Activated naive CD4-positive, alpha-beta T cell treated with anti-CD3 and anti-CD28 coated beads, Interleukin-2, amount 10 ng/mL, durations not matched to agents 7 days and 5 days (primary cell): ENCODE measurements at regions not wholly inside any gene's neighbourhood (a gene's known extent, or its start where the extent isn't known, plus 50 kb on each side); places are given as distances from the start of the nearest gene placed in this dataset.
A peak's percentile ranks its signal among the peaks of the same experiment; 100 is the strongest.
"Not testable (repeated sequence)": the region's sequence is repeated elsewhere in the genome, so short reads cannot be mapped to it uniquely, and the experiment has no call there.

Experiments
- CTCF ChIA-PET: fragments of 350-600 bp; sonication (Branson Sonifier 250); formaldehyde crosslinking; loops from one replicate; lab custom pipeline; 2021; ENCODE audit warnings: antibody characterized with exemption; lab: Charles Lee
- DNase-seq: peaks from one replicate; pipeline ENCODE4 v3.0.0-alpha.2; 2020
- H3K27ac Mint-ChIP-seq: one replicate; pipeline ENCODE4 v1.8.0; 2021; ENCODE audit warnings: mild to moderate bottlenecking, moderate library complexity, mixed read lengths
- H3K27me3 Mint-ChIP-seq: one replicate; pipeline ENCODE4 v1.8.0; 2021; ENCODE audit warnings: mild to moderate bottlenecking, mixed read lengths
- H3K36me3 Mint-ChIP-seq: one replicate; pipeline ENCODE4 v1.8.0; 2021; ENCODE audit warnings: mixed read lengths
- H3K4me1 Mint-ChIP-seq: one replicate; pipeline ENCODE4 v1.8.0; 2021; ENCODE audit warnings: mixed read lengths
- H3K4me3 Mint-ChIP-seq: one replicate; pipeline ENCODE4 v1.8.0; 2021; ENCODE audit warnings: mild to moderate bottlenecking, moderate library complexity, mixed read lengths
- H3K9me3 Mint-ChIP-seq: one replicate; pipeline ENCODE4 v1.8.0; 2021; ENCODE audit warnings: mixed read lengths

GRCh38 chr5:56648460-56649034, 166.8 kb upstream of the MAP3K1 start:
- Mint-ChIP-seq H3K27ac (no peak overlapping the region), H3K4me3 (no peak overlapping the region), H3K27me3 (peaks cover 20% of the 10 kb centered on the region), H3K36me3 (peaks cover 17% of the 10 kb centered on the region), H3K4me1 (peaks cover 38% of the 10 kb centered on the region), H3K9me3 (peaks cover 3% of the 10 kb centered on the region)
- CTCF ChIA-PET, result no interaction called here
- no peak for DNase-seq

GRCh38 chr5:56647099-56647850, 168.1 kb upstream of the MAP3K1 start:
- Mint-ChIP-seq H3K9me3 (peaks cover 3% of the 10 kb centered on the region), H3K4me1 (peaks cover 38% of the 10 kb centered on the region), H3K36me3 (peaks cover 13% of the 10 kb centered on the region), H3K4me3 (no peak overlapping the region), H3K27me3 (peaks cover 17% of the 10 kb centered on the region), H3K27ac (no peak overlapping the region)
- CTCF ChIA-PET, result no interaction called here
- no peak for DNase-seq

GRCh38 chr5:56641635-56642260, 173.6 kb upstream of the MAP3K1 start:
- CTCF ChIA-PET, result no interaction called here
- peaks cover 24% of the 10 kb centered on the region for H3K27me3 Mint-ChIP-seq
- H3K9me3 Mint-ChIP-seq, result peaks cover 3% of the 10 kb centered on the region
- no peak overlapping the region for H3K4me3 Mint-ChIP-seq
- H3K36me3 Mint-ChIP-seq, result peaks cover 14% of the 10 kb centered on the region
- H3K4me1 Mint-ChIP-seq, result peaks cover 12% of the 10 kb centered on the region
- no peak overlapping the region for H3K27ac Mint-ChIP-seq
- no peak for DNase-seq

- CTCF ChIA-PET, result no interaction called here
- H3K9me3 Mint-ChIP-seq, result no peaks in the 10 kb centered on the region
- DNase-seq, result no peak
These were observed 174.5 kb upstream of the MAP3K1 start for GRCh38 chr5:56640763-56641406.

GRCh38 chr5:56639476-56639875, 175.9 kb upstream of the MAP3K1 start:
- peaks cover 9% of the 10 kb centered on the region for H3K36me3 Mint-ChIP-seq
- H3K9me3 Mint-ChIP-seq, result no peaks in the 10 kb centered on the region
- peaks cover 6% of the 10 kb centered on the region for H3K4me1 Mint-ChIP-seq
- no peak overlapping the region for H3K27ac Mint-ChIP-seq
- CTCF ChIA-PET, result no interaction called here
- H3K4me3 Mint-ChIP-seq, result no peak overlapping the region
- no peak for DNase-seq
- peaks cover 24% of the 10 kb centered on the region for H3K27me3 Mint-ChIP-seq

More at GRCh38 chr5:56640763-56641406, 174.5 kb upstream of the MAP3K1 start:
- Mint-ChIP-seq H3K4me3 (no peak overlapping the region), H3K4me1 (peaks cover 9% of the 10 kb centered on the region), H3K27ac (peak overlapping the region; percentile 60), H3K36me3 (peaks cover 12% of the 10 kb centered on the region), H3K27me3 (peaks cover 24% of the 10 kb centered on the region)

GRCh38 chr5:56638768-56639238, 176.5 kb upstream of the MAP3K1 start:
- no peaks in the 10 kb centered on the region for H3K9me3 Mint-ChIP-seq
- CTCF ChIA-PET, result no interaction called here
- H3K4me3 Mint-ChIP-seq, result no peak overlapping the region
- H3K27me3 Mint-ChIP-seq, result peaks cover 29% of the 10 kb centered on the region
- DNase-seq, result no peak
- H3K27ac Mint-ChIP-seq, result no peak overlapping the region
- peaks cover 9% of the 10 kb centered on the region for H3K36me3 Mint-ChIP-seq
- H3K4me1 Mint-ChIP-seq, result peaks cover 6% of the 10 kb centered on the region

- peaks cover 6% of the 10 kb centered on the region for H3K4me1 Mint-ChIP-seq
- H3K27ac Mint-ChIP-seq, result no peak overlapping the region
- no peaks in the 10 kb centered on the region for H3K9me3 Mint-ChIP-seq
- CTCF ChIA-PET, result no interaction called here
- H3K27me3 Mint-ChIP-seq, result peaks cover 29% of the 10 kb centered on the region
- no peak for DNase-seq
- H3K36me3 Mint-ChIP-seq, result peaks cover 9% of the 10 kb centered on the region
- no peak overlapping the region for H3K4me3 Mint-ChIP-seq
These were observed 177.2 kb upstream of the MAP3K1 start for GRCh38 chr5:56638061-56638621.

GRCh38 chr5:56637321-56637920, 177.9 kb upstream of the MAP3K1 start:
- CTCF ChIA-PET, result no interaction called here
- H3K36me3 Mint-ChIP-seq, result peaks cover 9% of the 10 kb centered on the region
- no peaks in the 10 kb centered on the region for H3K9me3 Mint-ChIP-seq
- H3K4me3 Mint-ChIP-seq, result no peak overlapping the region
- H3K27ac Mint-ChIP-seq, result no peak overlapping the region
- DNase-seq, result no peak
- H3K27me3 Mint-ChIP-seq, result peaks cover 29% of the 10 kb centered on the region
- peaks cover 9% of the 10 kb centered on the region for H3K4me1 Mint-ChIP-seq

GRCh38 chr5:56633950-56634349, 181.4 kb upstream of the MAP3K1 start:
- Mint-ChIP-seq H3K27ac (no peak overlapping the region), H3K4me1 (peaks cover 4% of the 10 kb centered on the region), H3K27me3 (peaks cover 23% of the 10 kb centered on the region), H3K9me3 (peaks cover 14% of the 10 kb centered on the region), H3K36me3 (peaks cover 12% of the 10 kb centered on the region), H3K4me3 (no peak overlapping the region)
- DNase-seq, result no peak
- CTCF ChIA-PET, result no interaction called here

- H3K9me3 Mint-ChIP-seq, result peaks cover 20% of the 10 kb centered on the region
- peaks cover 20% of the 10 kb centered on the region for H3K36me3 Mint-ChIP-seq
- no peak overlapping the region for H3K4me3 Mint-ChIP-seq
- no peak for DNase-seq
- CTCF ChIA-PET, result no interaction called here
- peaks cover 19% of the 10 kb centered on the region for H3K27me3 Mint-ChIP-seq
- peaks cover 4% of the 10 kb centered on the region for H3K4me1 Mint-ChIP-seq
- H3K27ac Mint-ChIP-seq, result no peak overlapping the region
These were observed 182.4 kb upstream of the MAP3K1 start for GRCh38 chr5:56632939-56633338.

- Mint-ChIP-seq H3K27ac (no peak overlapping the region), H3K9me3 (peaks cover 25% of the 10 kb centered on the region), H3K4me1 (peaks cover 4% of the 10 kb centered on the region), H3K4me3 (no peak overlapping the region), H3K36me3 (peaks cover 24% of the 10 kb centered on the region), H3K27me3 (peaks cover 14% of the 10 kb centered on the region)
- CTCF ChIA-PET, result no interaction called here
- DNase-seq, result no peak
These were observed 183.2 kb upstream of the MAP3K1 start for GRCh38 chr5:56632199-56632598.

- DNase-seq, result no peak
- CTCF ChIA-PET, result no interaction called here
- H3K27ac Mint-ChIP-seq, result no peak overlapping the region
- peaks cover 4% of the 10 kb centered on the region for H3K4me1 Mint-ChIP-seq
- H3K36me3 Mint-ChIP-seq, result peaks cover 24% of the 10 kb centered on the region
- H3K9me3 Mint-ChIP-seq, result peaks cover 29% of the 10 kb centered on the region
- peaks cover 10% of the 10 kb centered on the region for H3K27me3 Mint-ChIP-seq
- no peak overlapping the region for H3K4me3 Mint-ChIP-seq
These were observed 183.6 kb upstream of the MAP3K1 start for GRCh38 chr5:56631719-56632118.

GRCh38 chr5:56628616-56629015, 186.7 kb upstream of the MAP3K1 start:
- Mint-ChIP-seq H3K9me3 (peaks cover 37% of the 10 kb centered on the region), H3K36me3 (peaks cover 24% of the 10 kb centered on the region)
- DNase-seq, H3K4me1 Mint-ChIP-seq, H3K4me3 Mint-ChIP-seq, H3K27ac Mint-ChIP-seq, H3K27me3 Mint-ChIP-seq, CTCF ChIA-PET: not testable (repeated sequence)

- H3K27ac Mint-ChIP-seq, result no peak overlapping the region
- H3K4me1 Mint-ChIP-seq, result peaks cover 2% of the 10 kb centered on the region
- H3K9me3 Mint-ChIP-seq, result peaks cover 47% of the 10 kb centered on the region
- DNase-seq, result no peak
- no peak overlapping the region for H3K4me3 Mint-ChIP-seq
- H3K36me3 Mint-ChIP-seq, result peaks cover 27% of the 10 kb centered on the region
- CTCF ChIA-PET, result no interaction called here
- no peaks in the 10 kb centered on the region for H3K27me3 Mint-ChIP-seq
These were observed 189.8 kb upstream of the MAP3K1 start for GRCh38 chr5:56625541-56625940.
